Thoracic aorta (tissue), 2 donors: ENCODE measurements at regions not wholly inside any gene's neighbourhood (a gene's known extent, or its start where the extent isn't known, plus 50 kb on each side); places are given as distances from the start of the nearest gene placed in this dataset.

Experiments
- ATAC-seq: fragments of 150-250 bp; one replicate; pipeline ENCODE4 v1.8.0; 2017; ENCODE audit warnings: low read depth; ENCODE audit not compliant: insufficient number of reproducible peaks, low FRiP score
- DNase-seq: peaks from one replicate; pipeline ENCODE4 v3.0.0-alpha.2; 2020; ENCODE audit warnings: low spot score
- H3K27ac ChIP-seq, 2 donors: fragments of 200-600 bp; sonication (generic); 1 replicate in 1 of 2; 2 replicates in 1 of 2; pipeline ENCODE4 v1.5.1; 2016; ENCODE audit warnings: mild to moderate bottlenecking in 2 of 2, moderate library complexity in 2 of 2
- H3K27me3 ChIP-seq: fragments of 200-600 bp; sonication (generic); replicated peaks from 2 replicates; pipeline ENCODE4 v1.6.0; 2016; ENCODE audit warnings: mild to moderate bottlenecking; ENCODE audit not compliant: insufficient read depth
- H3K36me3 ChIP-seq: fragments of 200-600 bp; sonication (generic); one replicate; pipeline ENCODE4 v1.5.1; 2016
- H3K4me1 ChIP-seq, 2 donors: fragments of 200-600 bp; sonication (generic); 1 replicate in 1 of 2; 2 replicates in 1 of 2; pipeline versions ENCODE4 v1.5.1 to v1.6.0; 2016; ENCODE audit warnings: low read depth in 2 of 2, mild to moderate bottlenecking in 1 of 2; ENCODE audit not compliant: control insufficient read depth in 1 of 2
- H3K4me3 ChIP-seq: fragments of 200-600 bp; sonication (generic); 2 replicates; pipeline ENCODE4 v1.5.1; 2016; ENCODE audit warnings: mild to moderate bottlenecking
- H3K9me3 ChIP-seq: fragments of 200-600 bp; sonication (generic); 2 replicates; pipeline ENCODE4 v1.5.1; 2016
- TF ChIP-seq, protein P1 (sequence below): fragments of 200-600 bp; sonication (generic); IDR thresholded peaks from one replicate; pipeline ENCODE4 v1.5.1; 2019; ENCODE audit warnings: antibody characterized with exemption

DNA sequence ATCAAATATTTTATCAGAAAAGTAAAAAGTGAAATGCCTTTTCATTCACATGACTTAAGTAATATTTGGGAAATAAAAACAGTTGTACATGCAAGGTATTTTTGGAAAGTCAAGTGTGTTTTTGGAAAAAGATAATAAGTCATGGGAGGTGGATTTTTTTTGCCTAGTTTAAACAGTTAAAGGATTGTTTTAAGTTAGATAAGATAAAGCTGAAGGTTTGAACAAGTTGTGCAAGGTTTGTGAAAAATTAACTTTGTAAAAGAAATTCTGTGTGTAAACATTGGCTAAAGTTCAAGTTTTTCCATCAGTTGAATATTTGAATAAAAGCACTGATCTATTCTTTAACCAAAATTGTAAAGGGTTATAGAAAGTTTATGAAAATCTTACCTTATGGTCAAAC is 207.9 kb upstream of the RGPD4 start:
- Histone ChIP-seq H3K27ac (no peak overlapping the region), H3K4me3 (no peak overlapping the region), H3K27me3 (no peaks in the 10 kb centered on the region), H3K9me3 (no peaks in the 10 kb centered on the region), H3K4me1 (no peaks in the 10 kb centered on the region), H3K36me3 (no peaks in the 10 kb centered on the region)
- no peak for DNase-seq
- TF ChIP-seq, protein P1, sequence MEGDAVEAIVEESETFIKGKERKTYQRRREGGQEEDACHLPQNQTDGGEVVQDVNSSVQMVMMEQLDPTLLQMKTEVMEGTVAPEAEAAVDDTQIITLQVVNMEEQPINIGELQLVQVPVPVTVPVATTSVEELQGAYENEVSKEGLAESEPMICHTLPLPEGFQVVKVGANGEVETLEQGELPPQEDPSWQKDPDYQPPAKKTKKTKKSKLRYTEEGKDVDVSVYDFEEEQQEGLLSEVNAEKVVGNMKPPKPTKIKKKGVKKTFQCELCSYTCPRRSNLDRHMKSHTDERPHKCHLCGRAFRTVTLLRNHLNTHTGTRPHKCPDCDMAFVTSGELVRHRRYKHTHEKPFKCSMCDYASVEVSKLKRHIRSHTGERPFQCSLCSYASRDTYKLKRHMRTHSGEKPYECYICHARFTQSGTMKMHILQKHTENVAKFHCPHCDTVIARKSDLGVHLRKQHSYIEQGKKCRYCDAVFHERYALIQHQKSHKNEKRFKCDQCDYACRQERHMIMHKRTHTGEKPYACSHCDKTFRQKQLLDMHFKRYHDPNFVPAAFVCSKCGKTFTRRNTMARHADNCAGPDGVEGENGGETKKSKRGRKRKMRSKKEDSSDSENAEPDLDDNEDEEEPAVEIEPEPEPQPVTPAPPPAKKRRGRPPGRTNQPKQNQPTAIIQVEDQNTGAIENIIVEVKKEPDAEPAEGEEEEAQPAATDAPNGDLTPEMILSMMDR = no peak
- ATAC-seq = no peak

DNA sequence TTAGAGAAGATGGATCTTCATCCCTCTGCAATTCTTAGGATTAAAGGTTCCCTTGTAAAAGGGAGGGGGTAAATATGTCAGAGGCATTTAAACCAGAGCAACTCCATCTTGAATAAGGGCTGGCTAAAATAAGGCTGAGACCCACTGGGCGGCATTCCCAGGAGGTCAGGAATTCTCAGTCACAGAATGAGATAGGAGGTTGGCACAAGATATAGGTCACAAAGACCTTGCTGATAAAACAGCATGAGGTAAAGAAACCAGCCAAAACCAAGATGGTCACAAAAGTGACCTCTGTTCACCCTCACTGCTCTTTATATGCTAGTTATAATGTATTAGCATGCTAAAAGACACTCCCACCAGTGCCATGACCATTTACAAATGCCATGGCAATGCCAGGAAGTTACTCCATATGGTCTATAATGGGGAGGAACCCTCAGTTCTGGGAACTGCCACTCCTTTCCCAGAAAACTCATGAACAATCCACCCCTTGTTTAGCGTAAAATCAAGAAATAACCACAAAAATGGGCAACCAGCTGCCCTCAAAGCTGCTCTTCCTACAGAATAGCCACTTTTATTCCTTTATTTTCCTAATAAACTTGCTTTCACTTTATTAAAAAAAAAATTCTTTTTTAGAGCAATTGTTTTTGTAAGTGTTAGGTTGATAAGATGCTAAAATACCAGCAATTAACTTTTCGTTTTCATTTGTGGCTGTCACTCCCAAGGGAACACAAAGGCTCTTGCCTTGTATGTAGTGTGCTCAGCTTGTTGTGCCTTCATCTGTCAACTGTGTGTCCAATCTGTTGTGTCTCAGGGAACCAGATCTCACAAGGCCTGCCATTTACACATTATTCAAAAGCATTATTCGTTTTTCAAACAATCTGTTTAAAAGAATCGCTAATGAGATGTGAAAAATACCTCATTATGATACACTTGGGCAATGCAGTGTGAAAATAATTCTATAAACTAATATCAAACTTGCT is 205.2 kb upstream of the RGPD4 start:
- no peaks in the 10 kb centered on the region for H3K36me3 ChIP-seq
- H3K9me3 ChIP-seq = no peaks in the 10 kb centered on the region
- DNase-seq = no peak
- no peaks in the 10 kb centered on the region for H3K27me3 ChIP-seq
- TF ChIP-seq, protein P1 = no peak
- no peaks in the 10 kb centered on the region for H3K4me1 ChIP-seq
- H3K4me3 ChIP-seq = no peak overlapping the region
- no peak for ATAC-seq
- no peak overlapping the region for H3K27ac ChIP-seq

DNA sequence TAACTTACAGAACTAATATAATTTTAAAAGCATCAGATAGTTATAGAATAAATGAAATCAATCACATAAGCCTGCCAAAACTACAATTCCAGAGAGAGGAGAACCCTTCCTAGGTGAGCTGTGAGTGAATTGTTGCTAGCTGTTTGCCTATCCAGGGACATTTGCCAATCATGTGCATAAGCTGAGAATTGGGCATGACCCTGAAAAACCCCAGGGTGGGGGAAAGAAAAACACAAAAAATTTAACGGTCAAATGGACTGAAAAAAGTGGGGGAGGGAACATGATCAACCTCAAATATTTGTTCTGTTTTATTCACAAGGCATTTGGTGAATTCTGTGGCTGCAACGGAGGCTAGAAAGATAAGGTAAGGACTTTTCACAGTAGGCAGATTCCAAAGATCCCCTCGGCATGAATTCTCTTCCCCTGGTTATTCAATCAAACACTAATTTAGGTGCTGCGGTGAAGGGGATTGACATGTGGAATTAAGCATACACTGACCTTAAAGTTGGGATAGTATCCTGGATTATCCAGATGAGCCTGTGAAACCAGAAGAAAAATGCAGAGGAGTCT is 203.9 kb upstream of the RGPD4 start:
- ATAC-seq (no peak), DNase-seq (no peak)
- no peaks in the 10 kb centered on the region for H3K36me3 ChIP-seq
- H3K27me3 ChIP-seq = no peaks in the 10 kb centered on the region
- H3K9me3 ChIP-seq = peaks cover 4% of the 10 kb centered on the region
- no peak overlapping the region for H3K27ac ChIP-seq
- no peak overlapping the region for H3K4me3 ChIP-seq
- TF ChIP-seq, protein P1 = no peak
- no peaks in the 10 kb centered on the region for H3K4me1 ChIP-seq

DNA sequence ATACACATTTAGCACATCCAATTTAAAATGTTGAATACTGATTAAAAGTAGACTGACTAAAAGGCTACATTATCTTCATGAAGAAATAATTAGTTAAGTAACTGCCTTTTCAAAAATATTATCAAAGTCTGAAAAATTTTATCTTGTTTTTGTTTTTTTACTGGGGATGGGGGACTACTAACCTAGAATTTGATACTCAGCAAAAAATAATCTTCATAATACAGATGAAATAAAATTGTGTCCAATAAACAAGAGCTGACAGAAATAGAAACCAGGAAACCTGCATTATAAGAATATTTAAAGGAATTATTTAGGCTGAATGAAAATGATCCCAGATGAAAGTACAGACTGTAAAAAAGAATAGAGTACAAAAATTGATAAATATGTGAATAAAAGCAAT is 200.7 kb upstream of the RGPD4 start:
- Histone ChIP-seq H3K4me3 (no peak overlapping the region), H3K9me3 (peaks cover 8% of the 10 kb centered on the region), H3K27ac (no peak overlapping the region), H3K36me3 (no peaks in the 10 kb centered on the region), H3K4me1 (no peaks in the 10 kb centered on the region), H3K27me3 (no peaks in the 10 kb centered on the region)
- TF ChIP-seq, protein P1 = no peak
- DNase-seq (no peak), ATAC-seq (no peak)

DNA sequence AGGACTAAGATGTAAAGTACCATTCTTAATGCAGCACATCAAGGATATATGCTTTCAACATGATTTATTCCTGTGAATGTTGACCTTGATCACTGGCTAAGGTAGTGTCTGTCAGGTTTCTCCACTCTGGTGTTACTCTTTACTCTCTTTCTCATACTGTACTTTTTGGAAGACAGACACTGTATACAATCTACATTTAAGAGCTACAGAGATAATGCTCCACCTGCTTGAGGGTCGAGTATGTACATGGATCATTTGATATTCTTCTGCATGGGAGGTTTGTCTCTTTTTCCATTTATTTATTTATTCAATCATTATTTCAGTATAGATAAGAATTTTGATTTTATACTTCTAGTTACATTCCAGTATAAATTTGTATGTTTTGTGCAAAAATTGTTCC is 199.5 kb upstream of the RGPD4 start:
- peaks cover 8% of the 10 kb centered on the region for H3K9me3 ChIP-seq
- TF ChIP-seq, protein P1 = no peak
- H3K27ac ChIP-seq = no peak overlapping the region
- H3K4me3 ChIP-seq = no peak overlapping the region
- no peaks in the 10 kb centered on the region for H3K27me3 ChIP-seq
- DNase-seq (no peak), ATAC-seq (no peak)
- H3K4me1 ChIP-seq = no peaks in the 10 kb centered on the region
- no peaks in the 10 kb centered on the region for H3K36me3 ChIP-seq
